ENCODE measurements at regions not wholly inside any gene's neighbourhood (a gene's known extent, or its start where the extent isn't known, plus 50 kb on each side); places are given as distances from the start of the nearest gene placed in this dataset.

GRCh38 chr5:153895266-153895665 is 143.4 kb downstream of the FAM114A2 start:
- Histone ChIP-seq H3K9ac (ENCODE audit: insufficient read depth in 1 of 2, low read depth in 2 of 2, low read length in 2 of 2) (no peak overlapping the region), H3K27me3 (ENCODE audit: control insufficient read depth in 2 of 2, insufficient read depth in 2 of 2, low read length in 2 of 2) (0 out of 5 replicates have a peak, but pooled peaks cover 0 to 5% of the 10 kb centered on the region in 2 experiments), H3K27ac (ENCODE audit: extremely low read depth, low read depth, low read length) (no peak overlapping the region), H4K20me1 (replicated peaks; ENCODE audit: control insufficient read depth, insufficient read depth, low read length) (0 out of 2 replicates have a peak, but pooled peaks cover 11% of the 10 kb centered on the region), H2AFZ (ENCODE audit: low read depth, low read length) (no peak overlapping the region), H3K4me3 (no peak overlapping the region), H3K4me1 (replicated peaks in 1 of 2; ENCODE audit: control insufficient read depth in 2 of 2, insufficient read depth in 2 of 2, low read length in 2 of 2) (peaks cover 0 to 6% of the 10 kb centered on the region in 2 experiments; a peak in 2 of 5 replicates), H3K9me1 (ENCODE audit: control insufficient read depth, insufficient read depth, low read length) (no peaks in the 10 kb centered on the region), H3K4me2 (ENCODE audit: insufficient read depth, low read length) (no peak overlapping the region), H3K36me3 (ENCODE audit: control insufficient read depth, insufficient read depth, low read length) (no peaks in the 10 kb centered on the region), H3K79me2 (ENCODE audit: control insufficient read depth, insufficient read depth, low read length) (no peaks in the 10 kb centered on the region), H3K9me3 (replicated peaks; ENCODE audit: control insufficient read depth, insufficient read depth, low read depth, low read length) (no peaks in the 10 kb centered on the region)
- ChIA-PET POLR2A (interaction anchor here (1.0 kb wide), 1 partner anchor 9 kb away, joined by 3 read pairs; no protein-coding TSS in a partner anchor), CTCF (ENCODE audit: low intra/inter-chr PET ratio) (no interaction called here)
- intact Hi-C loops (cut with micrococcal nuclease) (no loop called here), in situ Hi-C loops (cut with MboI) (no loop called here)
- BruUV-seq (replicated peaks) = no TSS peak
- no peak for FAIRE-seq
- WGBS (ENCODE audit: insufficient coverage, low coverage, missing lambda C conversion rate) = 3% methylated on average over 3 of the region's 3 CpGs
- no peak for ATAC-seq
- no peak for TF ChIP-seq SIN3B (IDR thresholded peaks at IDR 0.05; ENCODE audit: low read depth)
- TF ChIP-seq DACH1 (IDR thresholded peaks at IDR 0.05; ENCODE audit: partially characterized antibody) = no peak
- no peak for TF ChIP-seq TSC22D4 (tag; IDR thresholded peaks at IDR 0.05)
- TF ChIP-seq ZKSCAN8 (CRISPR knock-in tag; IDR thresholded peaks at IDR 0.05) = no peak
- no peak for TF ChIP-seq SPI1 (IDR thresholded peaks at IDR 0.05; ENCODE audit: borderline replicate concordance, low read depth, low read length)
- no peak for TF ChIP-seq KLF6 (CRISPR knock-in tag; IDR thresholded peaks at IDR 0.05; ENCODE audit: borderline replicate concordance)
- TF ChIP-seq ZSCAN29 (IDR thresholded peaks at IDR 0.05) = no peak
- TF ChIP-seq MEF2A (IDR thresholded peaks at IDR 0.05; ENCODE audit: control insufficient read depth, low read depth, low read length) = no peak
- no peak for TF ChIP-seq ZNF764 (CRISPR knock-in tag; IDR thresholded peaks at IDR 0.05; ENCODE audit: low read depth)
- no peak for TF ChIP-seq EP400 (IDR thresholded peaks at IDR 0.05)
- TF ChIP-seq, protein P1, sequence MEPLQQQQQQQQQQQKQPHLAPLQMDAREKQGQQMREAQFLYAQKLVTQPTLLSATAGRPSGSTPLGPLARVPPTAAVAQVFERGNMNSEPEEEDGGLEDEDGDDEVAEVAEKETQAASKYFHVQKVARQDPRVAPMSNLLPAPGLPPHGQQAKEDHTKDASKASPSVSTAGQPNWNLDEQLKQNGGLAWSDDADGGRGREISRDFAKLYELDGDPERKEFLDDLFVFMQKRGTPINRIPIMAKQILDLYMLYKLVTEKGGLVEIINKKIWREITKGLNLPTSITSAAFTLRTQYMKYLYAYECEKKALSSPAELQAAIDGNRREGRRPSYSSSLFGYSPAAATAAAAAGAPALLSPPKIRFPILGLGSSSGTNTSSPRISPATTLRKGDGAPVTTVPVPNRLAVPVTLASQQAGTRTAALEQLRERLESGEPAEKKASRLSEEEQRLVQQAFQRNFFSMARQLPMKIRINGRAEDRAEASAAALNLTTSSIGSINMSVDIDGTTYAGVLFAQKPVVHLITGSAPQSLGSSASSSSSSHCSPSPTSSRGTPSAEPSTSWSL (CRISPR knock-in tag; IDR thresholded peaks at IDR 0.05; ENCODE audit: borderline replicate concordance) = no peak
- TF ChIP-seq, protein P2, sequence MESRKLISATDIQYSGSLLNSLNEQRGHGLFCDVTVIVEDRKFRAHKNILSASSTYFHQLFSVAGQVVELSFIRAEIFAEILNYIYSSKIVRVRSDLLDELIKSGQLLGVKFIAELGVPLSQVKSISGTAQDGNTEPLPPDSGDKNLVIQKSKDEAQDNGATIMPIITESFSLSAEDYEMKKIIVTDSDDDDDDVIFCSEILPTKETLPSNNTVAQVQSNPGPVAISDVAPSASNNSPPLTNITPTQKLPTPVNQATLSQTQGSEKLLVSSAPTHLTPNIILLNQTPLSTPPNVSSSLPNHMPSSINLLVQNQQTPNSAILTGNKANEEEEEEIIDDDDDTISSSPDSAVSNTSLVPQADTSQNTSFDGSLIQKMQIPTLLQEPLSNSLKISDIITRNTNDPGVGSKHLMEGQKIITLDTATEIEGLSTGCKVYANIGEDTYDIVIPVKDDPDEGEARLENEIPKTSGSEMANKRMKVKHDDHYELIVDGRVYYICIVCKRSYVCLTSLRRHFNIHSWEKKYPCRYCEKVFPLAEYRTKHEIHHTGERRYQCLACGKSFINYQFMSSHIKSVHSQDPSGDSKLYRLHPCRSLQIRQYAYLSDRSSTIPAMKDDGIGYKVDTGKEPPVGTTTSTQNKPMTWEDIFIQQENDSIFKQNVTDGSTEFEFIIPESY (CRISPR knock-in tag; IDR thresholded peaks at IDR 0.05) = no peak
- no peak for DNase-seq (ENCODE audit: extremely low read depth in 1 of 4, low spot score in 3 of 4)

Measured in K562 (cell line).